HG03060 (cell line): ENCODE measurements at regions not wholly inside any gene's neighbourhood (a gene's known extent, or its start where the extent isn't known, plus 50 kb on each side); places are given as distances from the start of the nearest gene placed in this dataset.
"Not testable (repeated sequence)": the region's sequence is repeated elsewhere in the genome, so short reads cannot be mapped to it uniquely, and the experiment has no call there.

Experiments used
- ATAC-seq: cut with Tn5 transposase; IDR thresholded peaks from one replicate; pipeline ENCODE4 v1.9.1; 2021; ENCODE audit warnings: low read depth, moderate number of reproducible peaks; ENCODE audit not compliant: unreplicated experiment

GRCh38 chr13:83024955-83025594 lies 857.2 kb downstream of the SLITRK1 start:
- ATAC-seq, result no peak

DNA sequence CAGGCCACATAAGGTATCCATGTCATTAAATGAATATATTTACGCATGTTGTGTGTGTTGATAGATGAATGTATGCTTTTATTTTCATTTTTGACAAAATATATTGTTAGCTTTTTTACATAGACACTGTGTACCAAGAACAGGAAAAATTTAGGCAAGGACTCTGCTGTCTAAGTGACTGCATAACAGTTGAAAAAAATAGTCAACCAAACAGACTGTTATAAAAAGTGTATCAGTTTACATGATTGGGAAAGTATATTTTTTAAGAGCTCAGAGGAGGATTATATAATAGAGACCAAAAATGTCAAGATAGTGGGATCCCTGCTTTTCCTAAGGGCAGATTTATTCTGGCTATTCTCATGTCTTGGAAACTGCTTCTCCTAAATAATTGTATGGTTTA lies 858.0 kb downstream of the SLITRK1 start:
- no peak for ATAC-seq

GRCh38 chr13:83019986-83020385 lies 862.3 kb downstream of the SLITRK1 start:
- ATAC-seq, result no peak

- ATAC-seq, result no peak
These were observed 872.3 kb downstream of the SLITRK1 start for GRCh38 chr13:83009987-83010386.

DNA sequence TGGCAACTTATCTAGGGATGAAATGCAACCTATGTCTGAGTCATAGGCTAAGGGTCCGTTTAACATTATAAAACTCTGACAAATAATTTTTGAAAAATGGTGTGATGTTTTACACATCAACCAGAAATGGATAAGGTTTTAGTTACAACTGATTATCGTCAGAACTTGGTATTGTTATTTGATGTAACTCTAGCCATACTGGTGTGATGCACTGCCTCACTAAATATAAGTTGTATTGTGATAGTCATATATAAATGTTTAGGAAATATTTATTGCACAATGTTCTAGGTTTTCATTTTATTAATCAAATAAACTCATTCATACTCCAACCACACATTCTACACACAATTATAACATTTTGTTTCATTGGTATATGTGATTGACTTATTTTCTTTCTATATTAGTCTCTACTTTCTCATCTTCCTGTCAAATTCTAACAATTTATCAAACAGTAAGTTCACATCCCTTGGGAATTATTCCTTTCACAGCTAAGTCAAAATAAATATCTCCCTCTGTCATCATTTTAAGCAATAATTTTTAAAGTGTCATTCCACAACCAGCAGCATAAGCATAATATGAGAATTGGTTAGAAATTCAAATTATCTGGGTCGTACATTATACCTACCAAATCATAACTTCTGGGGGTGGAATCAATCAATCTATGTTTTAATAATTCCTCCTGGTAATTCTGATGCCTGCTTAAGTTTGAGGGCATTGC lies 873.9 kb downstream of the SLITRK1 start:
- ATAC-seq, result no peak

GRCh38 chr13:83007226-83007625 lies 875.0 kb downstream of the SLITRK1 start:
- no peak for ATAC-seq

- ATAC-seq, result no peak
These were observed 879.1 kb downstream of the SLITRK1 start for GRCh38 chr13:83003185-83003584.

- no peak for ATAC-seq
These were observed 888.9 kb downstream of the SLITRK1 start for GRCh38 chr13:82993417-82993816.

- no peak for ATAC-seq
These were observed 905.8 kb downstream of the SLITRK1 start for GRCh38 chr13:82976499-82976898.

GRCh38 chr13:82963226-82964099 lies 918.8 kb downstream of the SLITRK1 start:
- ATAC-seq, result no peak

GRCh38 chr13:82962397-82962796 lies 919.9 kb downstream of the SLITRK1 start:
- ATAC-seq, result no peak

- no peak for ATAC-seq
These were observed 920.5 kb downstream of the SLITRK1 start for GRCh38 chr13:82961757-82962156.

- ATAC-seq, result not testable (repeated sequence)
These were observed 929.9 kb downstream of the SLITRK1 start for GRCh38 chr13:82952336-82952735.

- no peak for ATAC-seq
These were observed 934.6 kb downstream of the SLITRK1 start for GRCh38 chr13:82947683-82948082.

- ATAC-seq, result no peak
These were observed 935.1 kb downstream of the SLITRK1 start for GRCh38 chr13:82947191-82947621.

DNA sequence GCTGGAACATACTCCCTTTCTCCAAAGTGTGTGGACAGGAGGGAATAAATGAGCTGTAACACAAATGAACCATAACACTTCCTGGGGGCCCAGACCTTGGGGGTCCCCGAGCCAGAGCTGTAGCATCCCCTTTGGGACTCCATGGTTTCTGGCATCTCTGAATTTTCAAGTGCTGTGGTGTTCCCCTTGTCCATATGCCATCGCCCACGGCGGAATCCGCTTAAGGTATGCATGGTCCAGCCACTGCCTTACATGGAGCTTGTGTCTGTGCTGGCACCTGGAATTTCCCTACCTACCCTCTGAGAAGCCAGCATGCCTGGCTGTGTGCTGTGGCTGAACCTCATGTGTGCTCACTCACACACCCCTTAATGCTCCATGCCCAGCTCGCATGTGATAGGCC lies 943.6 kb downstream of the SLITRK1 start:
- ATAC-seq, result no peak

- no peak for ATAC-seq
These were observed 948.3 kb downstream of the SLITRK1 start for GRCh38 chr13:82934000-82934399.

DNA sequence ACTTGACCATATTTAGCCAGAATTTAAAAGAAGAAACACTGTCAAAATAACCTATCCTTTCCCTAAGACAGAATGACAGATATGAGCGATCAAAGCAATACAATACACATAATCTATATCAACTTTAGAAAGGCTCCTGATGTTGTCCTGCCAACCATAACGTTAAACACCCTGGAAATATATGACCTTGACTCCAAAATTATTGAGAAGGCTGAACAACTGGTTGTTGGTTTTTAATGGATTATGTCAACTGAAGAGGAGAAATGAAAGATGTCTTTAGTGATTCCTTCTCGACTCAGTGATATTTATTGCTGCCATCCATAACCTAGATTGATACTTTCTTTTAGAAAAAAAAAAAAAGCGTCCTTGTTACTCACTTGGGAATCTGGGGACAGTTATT lies 957.2 kb downstream of the SLITRK1 start:
- no peak for ATAC-seq

GRCh38 chr13:82917984-82918383 lies 964.3 kb downstream of the SLITRK1 start:
- no peak for ATAC-seq

DNA sequence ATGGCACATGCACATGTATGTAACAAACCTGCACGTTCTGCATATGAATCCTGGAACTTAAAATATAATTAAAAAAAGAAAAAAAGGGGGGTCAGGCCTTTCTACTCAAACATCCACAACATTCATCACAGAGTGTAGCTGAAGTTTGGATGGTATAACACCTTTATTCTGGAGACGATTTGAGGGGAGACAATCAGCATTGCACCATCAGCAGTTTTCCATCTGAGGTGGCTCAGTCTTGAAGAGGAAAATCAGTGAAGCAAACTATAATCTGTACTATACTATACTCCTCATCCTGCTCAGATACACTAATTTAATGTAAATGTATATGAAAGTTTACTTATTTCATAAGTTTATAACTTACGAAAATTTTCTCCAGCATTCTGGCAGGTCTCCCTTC lies 969.7 kb downstream of the SLITRK1 start:
- ATAC-seq, result no peak

DNA sequence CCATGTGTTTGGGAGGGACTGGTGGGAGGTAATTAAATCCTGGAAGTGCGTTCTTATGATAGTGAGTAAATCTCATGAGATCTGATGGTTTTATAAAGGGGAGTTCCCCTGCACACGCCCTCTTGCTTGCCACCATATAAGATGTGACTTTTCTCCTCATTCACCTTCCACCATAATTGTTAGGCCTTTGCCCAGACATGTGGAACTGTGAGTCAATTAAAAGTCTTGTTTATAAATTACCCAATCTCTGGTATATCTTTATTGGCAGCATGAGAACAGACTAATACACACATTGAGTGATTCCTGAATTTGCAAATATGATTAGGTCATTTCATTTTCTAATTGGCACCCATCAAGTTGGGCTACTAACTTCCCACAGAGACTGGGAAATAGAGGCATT lies 977.2 kb downstream of the SLITRK1 start:
- ATAC-seq, result no peak
